HUES64 (cell line): ENCODE measurements at regions not wholly inside any gene's neighbourhood (a gene's known extent, or its start where the extent isn't known, plus 50 kb on each side); places are given as distances from the start of the nearest gene placed in this dataset.
"Not testable (repeated sequence)": the region's sequence is repeated elsewhere in the genome, so short reads cannot be mapped to it uniquely, and the experiment has no call there.

Source experiments
- H3K27ac ChIP-seq: 2 replicates; pipeline ENCODE4 v1.7.0; 2013; ENCODE audit warnings: low read depth, low read length, inconsistent platforms
- H3K27me3 ChIP-seq: 2 replicates; pipeline ENCODE4 v1.6.1; 2013; ENCODE audit warnings: mild to moderate bottlenecking, low read length; ENCODE audit not compliant: insufficient read depth
- H3K36me3 ChIP-seq: 2 replicates; pipeline ENCODE4 v1.6.1; 2013; ENCODE audit warnings: mild to moderate bottlenecking, low read length; ENCODE audit not compliant: insufficient read depth
- H3K4me1 ChIP-seq: 2 replicates; pipeline ENCODE4 v1.6.1; 2013; ENCODE audit warnings: mild to moderate bottlenecking, low read length, moderate library complexity; ENCODE audit not compliant: insufficient read depth
- H3K4me3 ChIP-seq: 2 replicates; pipeline ENCODE4 v1.5.1; 2013; ENCODE audit warnings: mild to moderate bottlenecking, low read length, moderate library complexity
- H3K9ac ChIP-seq: 2 replicates; pipeline ENCODE4 v1.6.1; 2013; ENCODE audit warnings: mild to moderate bottlenecking, low read depth, low read length
- H3K9me3 ChIP-seq: 2 replicates; pipeline ENCODE4 v1.6.1; 2013; ENCODE audit warnings: low read depth, low read length; ENCODE audit not compliant: insufficient read depth
- whole genome bisulfite sequencing: fragments of 150-250, 120-280 bp; methylation state at CpG from one replicate; pipeline ENCODE4 v1.1.7; 2013; ENCODE audit warnings: missing lambda C conversion rate; 5-methylcytosine and 5-hydroxymethylcytosine counted together

- Histone ChIP-seq H3K4me1 (peaks cover 10% of the 10 kb centered on the region; the same call in 1 of the 2 replicates), H3K27ac (no peak overlapping the region), H3K9me3 (no peaks in the 10 kb centered on the region), H3K4me3 (no peak overlapping the region), H3K9ac (no peak overlapping the region), H3K36me3 (no peaks in the 10 kb centered on the region), H3K27me3 (no peaks in the 10 kb centered on the region)
- 75% methylated on average over 4 of the region's 4 CpGs for WGBS
Observed at GRCh38 chr22:33971561-33971961, 51.3 kb upstream of the LARGE1 start.

- Histone ChIP-seq H3K4me1 (peaks cover 7% of the 10 kb centered on the region; the same call in 1 of the 2 replicates), H3K36me3 (no peaks in the 10 kb centered on the region), H3K9me3 (no peaks in the 10 kb centered on the region), H3K9ac (no peak overlapping the region), H3K4me3 (no peak overlapping the region), H3K27me3 (no peaks in the 10 kb centered on the region), H3K27ac (no peak overlapping the region)
- WGBS, result 96% methylated on average over 3 of the region's 3 CpGs
Observed at GRCh38 chr22:33975841-33976240, 55.6 kb upstream of the LARGE1 start.

GRCh38 chr22:33983558-33983957 is 63.3 kb upstream of the LARGE1 start:
- Histone ChIP-seq H3K9me3 (no peaks in the 10 kb centered on the region), H3K9ac (no peak overlapping the region), H3K4me1 (peaks cover 23% of the 10 kb centered on the region), H3K36me3 (no peaks in the 10 kb centered on the region), H3K27ac (no peak overlapping the region), H3K4me3 (no peak overlapping the region), H3K27me3 (no peaks in the 10 kb centered on the region)

GRCh38 chr22:33984211-33984610 is 63.9 kb upstream of the LARGE1 start:
- 90% methylated on average over 2 of the region's 3 CpGs for WGBS
- H3K9ac ChIP-seq, result no peak overlapping the region
- peaks cover 23% of the 10 kb centered on the region for H3K4me1 ChIP-seq
- no peak overlapping the region for H3K4me3 ChIP-seq
- H3K27ac ChIP-seq, result no peak overlapping the region
- no peaks in the 10 kb centered on the region for H3K9me3 ChIP-seq
- no peaks in the 10 kb centered on the region for H3K27me3 ChIP-seq
- H3K36me3 ChIP-seq, result no peaks in the 10 kb centered on the region

GRCh38 chr22:33984656-33985285 is 64.5 kb upstream of the LARGE1 start:
- Histone ChIP-seq H3K9me3 (no peaks in the 10 kb centered on the region), H3K27me3 (no peaks in the 10 kb centered on the region), H3K4me3 (no peak overlapping the region), H3K9ac (no peak overlapping the region), H3K4me1 (peaks cover 23% of the 10 kb centered on the region), H3K27ac (no peak overlapping the region), H3K36me3 (no peaks in the 10 kb centered on the region)
- 87% methylated on average over 8 of the region's 8 CpGs for WGBS

GRCh38 chr22:33985506-33985905 is 65.2 kb upstream of the LARGE1 start:
- Histone ChIP-seq H3K27ac (no peak overlapping the region), H3K27me3 (no peaks in the 10 kb centered on the region), H3K36me3 (no peaks in the 10 kb centered on the region), H3K4me1 (peaks cover 23% of the 10 kb centered on the region), H3K4me3 (no peak overlapping the region), H3K9ac (no peak overlapping the region), H3K9me3 (no peaks in the 10 kb centered on the region)
- WGBS, result 71% methylated on average over 3 of the region's 4 CpGs

GRCh38 chr22:33986167-33986771 is 66.0 kb upstream of the LARGE1 start:
- H3K4me1 ChIP-seq, result peaks cover 24% of the 10 kb centered on the region
- H3K36me3 ChIP-seq, result no peaks in the 10 kb centered on the region
- WGBS, result 81% methylated on average over 6 of the region's 6 CpGs
- no peak overlapping the region for H3K27ac ChIP-seq
- no peaks in the 10 kb centered on the region for H3K27me3 ChIP-seq
- no peak overlapping the region for H3K9ac ChIP-seq
- H3K4me3 ChIP-seq, result no peak overlapping the region
- H3K9me3 ChIP-seq, result no peaks in the 10 kb centered on the region

- H3K9me3 ChIP-seq, result no peaks in the 10 kb centered on the region
- WGBS, result 46% methylated on average over 5 of the region's 5 CpGs
- H3K4me1 ChIP-seq, result peaks cover 27% of the 10 kb centered on the region
- no peak overlapping the region for H3K4me3 ChIP-seq
- H3K27ac ChIP-seq, result no peak overlapping the region
- no peak overlapping the region for H3K9ac ChIP-seq
- H3K36me3 ChIP-seq, result no peaks in the 10 kb centered on the region
- H3K27me3 ChIP-seq, result no peaks in the 10 kb centered on the region
Observed at GRCh38 chr22:33986954-33987353, 66.7 kb upstream of the LARGE1 start.

GRCh38 chr22:33989263-33989662 is 69.0 kb upstream of the LARGE1 start:
- not testable (repeated sequence) for H3K9ac ChIP-seq, H3K27me3 ChIP-seq, H3K36me3 ChIP-seq, H3K4me3 ChIP-seq, H3K9me3 ChIP-seq, H3K27ac ChIP-seq
- H3K4me1 ChIP-seq, result peaks cover 27% of the 10 kb centered on the region
- 95% methylated on average over 7 of the region's 7 CpGs for WGBS

- Histone ChIP-seq H3K4me1 (peaks cover 10% of the 10 kb centered on the region), H3K27ac (no peak overlapping the region), H3K4me3 (no peak overlapping the region), H3K9ac (no peak overlapping the region), H3K36me3 (no peaks in the 10 kb centered on the region), H3K9me3 (no peaks in the 10 kb centered on the region), H3K27me3 (no peaks in the 10 kb centered on the region)
- WGBS, result 91% methylated on average over 1 of the region's 1 CpG
Observed at GRCh38 chr22:33991620-33992019, 71.3 kb upstream of the LARGE1 start.

GRCh38 chr22:33996824-33997223 is 76.5 kb upstream of the LARGE1 start:
- H3K4me1 ChIP-seq, result no peaks in the 10 kb centered on the region
- peaks cover 28% of the 10 kb centered on the region for H3K9me3 ChIP-seq
- H3K27me3 ChIP-seq, result no peaks in the 10 kb centered on the region
- no peak overlapping the region for H3K4me3 ChIP-seq
- 100% methylated on average over 2 of the region's 3 CpGs for WGBS
- no peak overlapping the region for H3K27ac ChIP-seq
- H3K9ac ChIP-seq, result no peak overlapping the region
- no peaks in the 10 kb centered on the region for H3K36me3 ChIP-seq
